ENCODE measurements at regions not wholly inside any gene's neighbourhood (a gene's known extent, or its start where the extent isn't known, plus 50 kb on each side); places are given as distances from the start of the nearest gene placed in this dataset.
"Not testable (repeated sequence)": the region's sequence is repeated elsewhere in the genome, so short reads cannot be mapped to it uniquely, and the experiment has no call there.

- no peak for DNase-seq
Measured at GRCh38 chr20:53722515-53723036, 128.9 kb upstream of the ZNF217 start.

GRCh38 chr20:53721445-53721963, 127.9 kb upstream of the ZNF217 start:
- not testable (repeated sequence) for DNase-seq

- DNase-seq = not testable (repeated sequence)
Measured at GRCh38 chr20:53719171-53719803, 125.6 kb upstream of the ZNF217 start.

GRCh38 chr20:53718142-53719021, 124.7 kb upstream of the ZNF217 start:
- DNase-seq = no peak

GRCh38 chr20:53716395-53716794, 122.8 kb upstream of the ZNF217 start:
- no peak for DNase-seq

- DNase-seq = no peak
Measured at GRCh38 chr20:53714524-53714923, 120.9 kb upstream of the ZNF217 start.

GRCh38 chr20:53713328-53714056, 119.9 kb upstream of the ZNF217 start:
- no peak for DNase-seq

GRCh38 chr20:53712212-53712977, 118.8 kb upstream of the ZNF217 start:
- no peak for DNase-seq

GRCh38 chr20:53711333-53712211, 117.9 kb upstream of the ZNF217 start:
- DNase-seq = no peak

GRCh38 chr20:53708129-53708968, 114.7 kb upstream of the ZNF217 start:
- DNase-seq = no peak

GRCh38 chr20:53707371-53708055, 113.9 kb upstream of the ZNF217 start:
- DNase-seq = no peak

GRCh38 chr20:53706466-53707370, 113.1 kb upstream of the ZNF217 start:
- DNase-seq = no peak

GRCh38 chr20:53706008-53706465, 112.4 kb upstream of the ZNF217 start:
- no peak for DNase-seq

- DNase-seq = no peak
Measured at GRCh38 chr20:53702617-53703016, 109.0 kb upstream of the ZNF217 start.

- no peak for DNase-seq
Measured at GRCh38 chr20:53699906-53700305, 106.3 kb upstream of the ZNF217 start.

- DNase-seq = no peak
Measured at GRCh38 chr20:53699085-53699674, 105.5 kb upstream of the ZNF217 start.

- DNase-seq = no peak
Measured at GRCh38 chr20:53698371-53698978, 104.8 kb upstream of the ZNF217 start.

Data from right lung (tissue), 2 donors.